GM23338 (cell line): ENCODE measurements at regions not wholly inside any gene's neighbourhood (a gene's known extent, or its start where the extent isn't known, plus 50 kb on each side); places are given as distances from the start of the nearest gene placed in this dataset.

ENCODE experiments used
- CREB1 ChIP-seq: fragments of 250-450 bp; sonication (Bioruptor Pico); IDR thresholded peaks from 2 replicates; pipeline ENCODE4 v1.5.0; 2020; ENCODE audit warnings: low read depth, mild to moderate bottlenecking, moderate library complexity
- ETS1 ChIP-seq: IDR thresholded peaks from 2 replicates; pipeline ENCODE4 v1.6.1; 2016; ENCODE audit warnings: antibody characterized with exemption
- EZH2 ChIP-seq: fragments of 200-600 bp; sonication (generic); IDR thresholded peaks from one replicate; pipeline ENCODE4 v1.8.0; 2017; ENCODE audit warnings: antibody characterized with exemption, mild to moderate bottlenecking, low read depth; ENCODE audit not compliant: unreplicated experiment
- EZH2phosphoT487 ChIP-seq: fragments of 200-600 bp; sonication (generic); IDR thresholded peaks from one replicate; pipeline ENCODE4 v1.8.1; 2018; ENCODE audit warnings: antibody characterized with exemption; ENCODE audit not compliant: unreplicated experiment
- JUNB ChIP-seq: IDR thresholded peaks from one replicate; pipeline ENCODE4 v1.6.1; 2016; ENCODE audit warnings: antibody characterized with exemption; ENCODE audit not compliant: unreplicated experiment
- NANOG ChIP-seq: IDR thresholded peaks from 2 replicates; pipeline ENCODE4 v1.6.1; 2016; ENCODE audit warnings: antibody characterized with exemption, borderline replicate concordance
- POLR2AphosphoS5 ChIP-seq: IDR thresholded peaks from 2 replicates; pipeline ENCODE4 v1.6.1; 2016; ENCODE audit warnings: antibody characterized with exemption, low read depth
- REST ChIP-seq: IDR thresholded peaks from one replicate; pipeline ENCODE4 v1.6.1; 2018; ENCODE audit warnings: antibody characterized with exemption; ENCODE audit not compliant: unreplicated experiment
- STAT1 ChIP-seq: IDR thresholded peaks from one replicate; pipeline ENCODE4 v1.6.1; 2016; ENCODE audit warnings: antibody characterized with exemption; ENCODE audit not compliant: unreplicated experiment
- ZNF114 ChIP-seq: fragments of 250-450 bp; sonication (Bioruptor Pico); IDR thresholded peaks from 2 replicates; pipeline ENCODE4 v1.5.0; 2020; ENCODE audit warnings: mild to moderate bottlenecking, moderate library complexity
- ZNF331 ChIP-seq: fragments of 250-450 bp; sonication (Bioruptor Pico); IDR thresholded peaks from 2 replicates; pipeline ENCODE4 v1.5.0; 2020; ENCODE audit warnings: low read depth, mild to moderate bottlenecking, moderate library complexity
- TF ChIP-seq, protein P1 (sequence below), 2 experiments: fragments of 200-600 bp in 1 of 2; sonication (generic) in 1 of 2; conservative IDR thresholded peaks; 2 replicates each; pipeline versions ENCODE4 v1.5.1 to v1.6.1; 2016 to 2017; ENCODE audit warnings: antibody characterized with exemption in 2 of 2, low read depth in 2 of 2, mild to moderate bottlenecking in 2 of 2, moderate library complexity in 1 of 2

DNA sequence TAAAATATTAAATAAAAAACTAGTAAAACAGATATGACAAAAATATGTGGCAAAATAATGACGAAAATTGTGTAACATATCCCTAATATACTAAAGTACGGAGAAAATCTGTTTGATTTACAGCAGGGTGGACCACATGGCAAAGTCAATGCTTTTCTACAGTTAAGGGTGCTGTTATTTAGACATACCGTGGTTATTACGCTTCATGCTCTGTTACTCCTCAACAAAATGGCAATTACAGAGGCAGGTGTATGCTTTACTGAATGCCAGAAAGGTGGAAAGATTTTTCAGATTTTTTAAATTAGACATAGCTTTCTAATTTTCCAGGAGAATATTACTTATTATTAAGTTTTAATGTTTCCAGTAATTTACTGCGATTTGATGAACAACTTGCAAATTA lies 343.9 kb upstream of the DPYD start:
- TF ChIP-seq, protein P1, sequence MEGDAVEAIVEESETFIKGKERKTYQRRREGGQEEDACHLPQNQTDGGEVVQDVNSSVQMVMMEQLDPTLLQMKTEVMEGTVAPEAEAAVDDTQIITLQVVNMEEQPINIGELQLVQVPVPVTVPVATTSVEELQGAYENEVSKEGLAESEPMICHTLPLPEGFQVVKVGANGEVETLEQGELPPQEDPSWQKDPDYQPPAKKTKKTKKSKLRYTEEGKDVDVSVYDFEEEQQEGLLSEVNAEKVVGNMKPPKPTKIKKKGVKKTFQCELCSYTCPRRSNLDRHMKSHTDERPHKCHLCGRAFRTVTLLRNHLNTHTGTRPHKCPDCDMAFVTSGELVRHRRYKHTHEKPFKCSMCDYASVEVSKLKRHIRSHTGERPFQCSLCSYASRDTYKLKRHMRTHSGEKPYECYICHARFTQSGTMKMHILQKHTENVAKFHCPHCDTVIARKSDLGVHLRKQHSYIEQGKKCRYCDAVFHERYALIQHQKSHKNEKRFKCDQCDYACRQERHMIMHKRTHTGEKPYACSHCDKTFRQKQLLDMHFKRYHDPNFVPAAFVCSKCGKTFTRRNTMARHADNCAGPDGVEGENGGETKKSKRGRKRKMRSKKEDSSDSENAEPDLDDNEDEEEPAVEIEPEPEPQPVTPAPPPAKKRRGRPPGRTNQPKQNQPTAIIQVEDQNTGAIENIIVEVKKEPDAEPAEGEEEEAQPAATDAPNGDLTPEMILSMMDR (conservative IDR thresholded peaks at IDR 0.05; ENCODE audit: low read depth in 2 of 2), result no peak
- no peak for TF ChIP-seq POLR2AphosphoS5
- TF ChIP-seq ZNF331 (CRISPR knock-in tag), result no peak
- no peak for TF ChIP-seq EZH2
- TF ChIP-seq REST, result no peak
- TF ChIP-seq EZH2phosphoT487, result no peak
- TF ChIP-seq ZNF114 (CRISPR knock-in tag), result no peak
- TF ChIP-seq CREB1 (CRISPR knock-in tag), result no peak
- TF ChIP-seq ETS1, result no peak
- TF ChIP-seq NANOG, result no peak
- TF ChIP-seq STAT1, result no peak
- no peak for TF ChIP-seq JUNB
